Cardiac fibroblast (primary cell): ENCODE measurements at regions not wholly inside any gene's neighbourhood (a gene's known extent, or its start where the extent isn't known, plus 50 kb on each side); places are given as distances from the start of the nearest gene placed in this dataset.

Experiments used
- DNase-seq, 2 donors: peaks; one replicate each; pipeline versions ENCODE4 v3.0.0 to v3.0.0-alpha.2; 2010; ENCODE audit warnings: low read depth in 2 of 2
- H3K4me3 ChIP-seq, 2 donors: replicated peaks in 1 of 2; 1 replicate in 1 of 2; 2 replicates in 1 of 2; pipeline ENCODE4 v1.5.1; 2011; ENCODE audit warnings: low read depth in 2 of 2, low read length in 2 of 2, mild to moderate bottlenecking in 2 of 2, moderate library complexity in 1 of 2
- CTCF ChIP-seq: IDR thresholded peaks from one replicate; pipeline ENCODE4 v1.5.1; 2011; ENCODE audit warnings: low read depth, mild to moderate bottlenecking, low read length, inconsistent platforms

DNA sequence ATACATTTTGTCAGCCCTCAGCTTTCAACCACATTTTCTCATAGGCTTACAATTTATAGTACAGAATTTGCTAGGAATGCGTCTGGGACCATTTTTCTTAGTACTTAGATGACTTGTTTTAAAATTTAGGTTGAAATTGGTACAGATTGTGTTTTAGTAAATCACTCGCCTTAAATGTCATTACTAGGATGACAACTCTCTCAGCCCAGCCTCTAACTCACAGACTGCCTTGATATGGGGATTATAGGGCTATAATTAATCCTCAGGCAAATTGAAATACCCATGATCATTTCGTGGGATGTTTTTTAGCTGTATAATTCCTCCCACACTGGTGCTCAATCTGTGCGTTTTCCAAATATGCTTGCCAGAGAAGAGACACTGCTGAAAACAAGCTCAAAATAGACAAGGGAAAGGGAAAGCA lies 299.7 kb upstream of the AKR1E2 start:
- no peak overlapping the region for H3K4me3 ChIP-seq
- no peak for TF ChIP-seq CTCF
- no peak for DNase-seq

- no peak for DNase-seq
- H3K4me3 ChIP-seq, result no peak overlapping the region
- TF ChIP-seq CTCF, result no peak
These were observed 300.9 kb upstream of the AKR1E2 start for GRCh38 chr10:4525103-4525502.

DNA sequence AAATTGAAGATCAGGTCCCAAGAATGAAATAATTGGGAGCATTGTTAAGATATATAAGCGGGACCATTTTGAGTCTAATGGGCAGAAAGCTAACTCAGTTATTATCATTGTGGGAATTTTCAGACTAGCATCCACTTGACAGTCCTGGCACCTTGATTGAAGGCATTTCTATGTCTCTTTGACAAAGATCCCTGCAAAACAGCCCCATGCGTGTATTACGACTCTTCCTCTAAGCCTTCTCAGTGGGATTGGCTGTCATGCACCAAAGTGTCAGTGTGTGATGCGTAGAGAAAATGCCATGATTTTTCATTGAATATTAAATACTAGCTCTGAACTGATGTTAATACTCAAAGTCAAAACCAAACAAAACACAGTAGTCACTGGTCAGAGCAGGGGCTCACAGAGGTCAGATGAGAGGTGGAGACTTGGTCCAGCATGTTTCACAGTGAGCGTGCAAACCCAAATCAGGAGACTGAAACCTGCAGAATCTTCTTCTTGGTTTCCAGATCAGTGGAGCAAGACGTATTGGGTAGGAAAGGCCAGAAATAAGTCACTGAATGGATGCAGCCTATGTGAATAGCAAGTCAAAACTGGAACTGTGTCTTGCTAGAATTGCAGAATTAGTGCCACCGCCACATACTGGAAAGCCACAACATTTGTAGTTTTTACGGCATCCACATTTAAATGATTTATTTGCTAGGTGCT lies 303.6 kb upstream of the AKR1E2 start:
- no peak overlapping the region for H3K4me3 ChIP-seq
- DNase-seq, result no peak
- TF ChIP-seq CTCF, result no peak

DNA sequence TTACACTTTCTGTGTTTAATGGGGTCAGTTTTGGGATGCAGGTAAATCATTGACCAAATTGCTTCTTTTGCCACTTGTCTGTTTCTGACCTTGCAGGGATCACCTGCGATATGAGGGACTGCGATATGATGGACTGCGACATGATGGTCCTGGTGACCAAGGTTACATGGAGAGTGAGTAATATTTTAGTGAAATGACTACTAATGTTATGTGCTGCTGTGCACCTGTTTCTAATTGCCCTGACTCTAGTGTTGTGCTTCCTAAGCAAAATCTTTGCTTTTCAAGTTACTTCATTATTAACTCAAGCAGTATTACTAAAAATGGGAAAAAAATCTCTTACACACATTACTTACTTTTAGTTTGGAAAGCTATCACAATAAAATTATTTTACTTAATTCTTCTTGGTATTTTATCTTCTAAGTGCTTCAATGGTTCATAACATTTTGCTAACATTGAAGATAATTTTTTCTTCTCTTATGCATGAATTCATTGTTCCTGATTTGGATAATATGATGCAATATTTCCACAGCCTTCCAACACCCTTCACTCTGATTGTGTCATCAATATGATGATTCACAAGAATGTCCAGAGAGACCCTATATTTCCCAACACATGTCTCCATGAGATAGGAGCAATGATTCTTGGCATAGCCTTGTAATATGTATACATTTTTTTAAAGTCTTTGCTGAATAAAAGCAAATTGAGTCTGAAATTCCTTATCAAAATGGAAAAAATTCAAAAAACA lies 306.2 kb upstream of the AKR1E2 start:
- no peak overlapping the region for H3K4me3 ChIP-seq
- peak; percentile 93 to 94 for DNase-seq
- TF ChIP-seq CTCF, result no peak

- no peak for DNase-seq
- H3K4me3 ChIP-seq, result no peak overlapping the region
- no peak for TF ChIP-seq CTCF
These were observed 308.3 kb upstream of the AKR1E2 start for GRCh38 chr10:4517746-4518145.

GRCh38 chr10:4515721-4516120 lies 310.3 kb upstream of the AKR1E2 start:
- DNase-seq, result no peak
- H3K4me3 ChIP-seq, result no peak overlapping the region
- TF ChIP-seq CTCF, result no peak
